ENCODE measurements at regions not wholly inside any gene's neighbourhood (a gene's known extent, or its start where the extent isn't known, plus 50 kb on each side); places are given as distances from the start of the nearest gene placed in this dataset.

GRCh38 chr6:113805811-113806495 lies 51.2 kb upstream of the MARCKS start:
- TF ChIP-seq, protein P1, sequence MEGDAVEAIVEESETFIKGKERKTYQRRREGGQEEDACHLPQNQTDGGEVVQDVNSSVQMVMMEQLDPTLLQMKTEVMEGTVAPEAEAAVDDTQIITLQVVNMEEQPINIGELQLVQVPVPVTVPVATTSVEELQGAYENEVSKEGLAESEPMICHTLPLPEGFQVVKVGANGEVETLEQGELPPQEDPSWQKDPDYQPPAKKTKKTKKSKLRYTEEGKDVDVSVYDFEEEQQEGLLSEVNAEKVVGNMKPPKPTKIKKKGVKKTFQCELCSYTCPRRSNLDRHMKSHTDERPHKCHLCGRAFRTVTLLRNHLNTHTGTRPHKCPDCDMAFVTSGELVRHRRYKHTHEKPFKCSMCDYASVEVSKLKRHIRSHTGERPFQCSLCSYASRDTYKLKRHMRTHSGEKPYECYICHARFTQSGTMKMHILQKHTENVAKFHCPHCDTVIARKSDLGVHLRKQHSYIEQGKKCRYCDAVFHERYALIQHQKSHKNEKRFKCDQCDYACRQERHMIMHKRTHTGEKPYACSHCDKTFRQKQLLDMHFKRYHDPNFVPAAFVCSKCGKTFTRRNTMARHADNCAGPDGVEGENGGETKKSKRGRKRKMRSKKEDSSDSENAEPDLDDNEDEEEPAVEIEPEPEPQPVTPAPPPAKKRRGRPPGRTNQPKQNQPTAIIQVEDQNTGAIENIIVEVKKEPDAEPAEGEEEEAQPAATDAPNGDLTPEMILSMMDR (IDR thresholded peaks at IDR 0.05), result no peak
- TF ChIP-seq POLR2A (IDR thresholded peaks at IDR 0.05; ENCODE audit: low read depth), result no peak
- no peak for TF ChIP-seq POLR2AphosphoS5 (IDR thresholded peaks at IDR 0.05)
- no peak for TF ChIP-seq EP300 (IDR thresholded peaks at IDR 0.05)
